Panc1 (cell line): ENCODE measurements at regions not wholly inside any gene's neighbourhood (a gene's known extent, or its start where the extent isn't known, plus 50 kb on each side); places are given as distances from the start of the nearest gene placed in this dataset.

Source experiments
- CTCF ChIP-seq: fragments of 450-650 bp; IDR thresholded peaks from 2 replicates; pipeline ENCODE4 v1.5.1; 2017; ENCODE audit warnings: mild to moderate bottlenecking
- REST ChIP-seq, 2 experiments: IDR thresholded peaks; 2 replicates each; pipeline ENCODE4 v1.6.1; 2011 to 2012; ENCODE audit warnings: low read depth in 2 of 2, control low read depth in 1 of 2, low read length in 1 of 2, mild to moderate bottlenecking in 1 of 2, moderate library complexity in 1 of 2; ENCODE audit not compliant: insufficient read depth in 1 of 2

GRCh38 chr17:51555153-51555552 lies 294.8 kb downstream of the UTP18 start:
- TF ChIP-seq REST (IDR thresholded peaks at IDR 0.05; ENCODE audit: insufficient read depth in 1 of 2, low read depth in 2 of 2, low read length in 1 of 2) (no peak), CTCF (no peak)
